ENCODE measurements at regions not wholly inside any gene's neighbourhood (a gene's known extent, or its start where the extent isn't known, plus 50 kb on each side); places are given as distances from the start of the nearest gene placed in this dataset.

DNA sequence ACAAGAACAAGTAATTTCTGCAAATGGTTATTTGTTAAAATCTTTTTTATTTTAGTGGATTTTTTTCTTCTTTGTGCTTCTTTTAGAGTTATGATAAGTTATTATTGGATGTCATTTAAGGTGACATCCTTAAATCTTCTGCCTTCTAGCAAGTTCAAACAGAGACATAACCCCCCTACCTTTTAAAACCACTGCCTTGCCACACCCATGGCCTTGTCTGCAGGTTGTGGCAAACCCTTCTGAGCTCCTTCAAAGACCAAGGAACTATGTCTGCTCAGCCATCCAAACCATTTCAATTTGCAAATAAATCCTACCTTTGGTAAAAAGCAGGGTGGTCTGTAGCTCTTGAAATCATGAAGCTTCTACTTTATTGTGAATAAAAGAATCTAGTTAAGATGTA is 241.6 kb downstream of the FAM76B start:
- TF ChIP-seq, protein P1, sequence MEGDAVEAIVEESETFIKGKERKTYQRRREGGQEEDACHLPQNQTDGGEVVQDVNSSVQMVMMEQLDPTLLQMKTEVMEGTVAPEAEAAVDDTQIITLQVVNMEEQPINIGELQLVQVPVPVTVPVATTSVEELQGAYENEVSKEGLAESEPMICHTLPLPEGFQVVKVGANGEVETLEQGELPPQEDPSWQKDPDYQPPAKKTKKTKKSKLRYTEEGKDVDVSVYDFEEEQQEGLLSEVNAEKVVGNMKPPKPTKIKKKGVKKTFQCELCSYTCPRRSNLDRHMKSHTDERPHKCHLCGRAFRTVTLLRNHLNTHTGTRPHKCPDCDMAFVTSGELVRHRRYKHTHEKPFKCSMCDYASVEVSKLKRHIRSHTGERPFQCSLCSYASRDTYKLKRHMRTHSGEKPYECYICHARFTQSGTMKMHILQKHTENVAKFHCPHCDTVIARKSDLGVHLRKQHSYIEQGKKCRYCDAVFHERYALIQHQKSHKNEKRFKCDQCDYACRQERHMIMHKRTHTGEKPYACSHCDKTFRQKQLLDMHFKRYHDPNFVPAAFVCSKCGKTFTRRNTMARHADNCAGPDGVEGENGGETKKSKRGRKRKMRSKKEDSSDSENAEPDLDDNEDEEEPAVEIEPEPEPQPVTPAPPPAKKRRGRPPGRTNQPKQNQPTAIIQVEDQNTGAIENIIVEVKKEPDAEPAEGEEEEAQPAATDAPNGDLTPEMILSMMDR (IDR thresholded peaks at IDR 0.05), result no peak
- TF ChIP-seq EP300 (IDR thresholded peaks at IDR 0.05), result no peak

Data from ovary (tissue), 3 donors.